GM23248 (cell line): ENCODE measurements at regions not wholly inside any gene's neighbourhood (a gene's known extent, or its start where the extent isn't known, plus 50 kb on each side); places are given as distances from the start of the nearest gene placed in this dataset.
"Not testable (repeated sequence)": the region's sequence is repeated elsewhere in the genome, so short reads cannot be mapped to it uniquely, and the experiment has no call there.

Source experiments
- DNase-seq: peaks from one replicate; pipeline ENCODE4 v3.0.0-alpha.2; 2015
- H2AFZ ChIP-seq: fragments of 200-600 bp; sonication (generic); 2 replicates; pipeline ENCODE4 v1.6.1; 2016; ENCODE audit warnings: antibody characterized with exemption
- H3F3A ChIP-seq: fragments of 200-600 bp; sonication (generic); 2 replicates; pipeline ENCODE4 v1.6.1; 2016; ENCODE audit warnings: mild to moderate bottlenecking, antibody characterized with exemption, mixed run types; ENCODE audit not compliant: insufficient read depth
- H3K27ac ChIP-seq: fragments of 200-600 bp; sonication (generic); 2 replicates; pipeline ENCODE4 v1.5.1; 2016; ENCODE audit warnings: mild to moderate bottlenecking
- H3K27me3 ChIP-seq: fragments of 200-600 bp; sonication (generic); replicated peaks from 2 replicates; pipeline ENCODE4 v1.6.1; 2016; ENCODE audit warnings: mild to moderate bottlenecking; ENCODE audit not compliant: insufficient read depth
- H3K36me3 ChIP-seq: fragments of 200-600 bp; sonication (generic); 2 replicates; pipeline ENCODE4 v1.6.1; 2016; ENCODE audit warnings: low read depth, mild to moderate bottlenecking
- H3K4me1 ChIP-seq: fragments of 200-600 bp; sonication (generic); 2 replicates; pipeline ENCODE4 v1.6.1; 2016; ENCODE audit warnings: mild to moderate bottlenecking; ENCODE audit not compliant: insufficient read depth
- H3K4me2 ChIP-seq: fragments of 200-600 bp; sonication (generic); one replicate; pipeline ENCODE4 v1.6.1; 2016; ENCODE audit warnings: mild to moderate bottlenecking; ENCODE audit not compliant: unreplicated experiment
- H3K4me3 ChIP-seq: fragments of 200-600 bp; sonication (generic); 2 replicates; pipeline ENCODE4 v1.5.1; 2016; ENCODE audit warnings: mild to moderate bottlenecking
- H3K79me2 ChIP-seq: fragments of 200-600 bp; sonication (generic); 2 replicates; pipeline ENCODE4 v1.6.1; 2016; ENCODE audit warnings: mild to moderate bottlenecking; ENCODE audit not compliant: insufficient read depth
- H3K9ac ChIP-seq: fragments of 200-600 bp; sonication (generic); 2 replicates; pipeline ENCODE4 v1.6.1; 2016; ENCODE audit warnings: mild to moderate bottlenecking
- H3K9me2 ChIP-seq: fragments of 200-600 bp; sonication (generic); 2 replicates; pipeline ENCODE4 v1.6.1; 2016; ENCODE audit warnings: mixed run types, mild to moderate bottlenecking, moderate library complexity; ENCODE audit not compliant: insufficient read depth
- H3K9me3 ChIP-seq: fragments of 200-600 bp; sonication (generic); one replicate; pipeline ENCODE4 v1.6.1; 2017; ENCODE audit warnings: low read depth
- H4K20me1 ChIP-seq: fragments of 200-600 bp; sonication (generic); 2 replicates; pipeline ENCODE4 v1.6.0; 2016; ENCODE audit not compliant: insufficient read depth
- EZH2 ChIP-seq: fragments of 200-600 bp; sonication (generic); IDR thresholded peaks from 2 replicates; pipeline ENCODE4 v1.6.1; 2018; ENCODE audit warnings: antibody characterized with exemption, mild to moderate bottlenecking; ENCODE audit not compliant: insufficient read depth, poor library complexity, severe bottlenecking
- EZH2phosphoT487 ChIP-seq: fragments of 200-600 bp; sonication (generic); IDR thresholded peaks from 2 replicates; pipeline ENCODE4 v1.6.1; 2018; ENCODE audit warnings: antibody characterized with exemption, moderate library complexity, mild to moderate bottlenecking, low read depth; ENCODE audit not compliant: insufficient read depth
- WGBS, 2 experiments: methylation state at CpG; one replicate each; pipeline ENCODE4 v1.1.6; 2015 to 2017; ENCODE audit warnings: low lambda C conversion rate in 2 of 2, low coverage in 1 of 2; ENCODE audit errors: missing lambda C conversion rate in 2 of 2; 5-methylcytosine and 5-hydroxymethylcytosine counted together
- in situ Hi-C: fragments of 300-500 bp; cut with MboI; formaldehyde crosslinking; loops from 2 replicates; pipeline ENCODE4 v1.15.0; 2020

- H3K9ac ChIP-seq, H3K27ac ChIP-seq, in situ Hi-C loops, H3K27me3 ChIP-seq, H3K4me1 ChIP-seq, H3K9me2 ChIP-seq, H2AFZ ChIP-seq, H3K79me2 ChIP-seq, DNase-seq, H3K4me2 ChIP-seq, H3F3A ChIP-seq, H3K4me3 ChIP-seq, H3K36me3 ChIP-seq, H3K9me3 ChIP-seq, H4K20me1 ChIP-seq: not testable (repeated sequence)
- WGBS, 2 experiments = 72 to 83% methylated on average over 1 of the region's 1 CpG
Measured at GRCh38 chr6:82100763-82101162, 146.8 kb downstream of the IBTK start.

GRCh38 chr6:82097676-82098075 is 149.9 kb downstream of the IBTK start:
- in situ Hi-C loops = no loop called here
- Histone ChIP-seq H3K4me2 (no peak overlapping the region), H3K4me3 (no peak overlapping the region), H3K9ac (no peak overlapping the region), H3K27ac (no peak overlapping the region), H2AFZ (no peak overlapping the region), H3F3A (no peaks in the 10 kb centered on the region), H4K20me1 (no peaks in the 10 kb centered on the region), H3K9me2 (no peaks in the 10 kb centered on the region), H3K9me3 (no peaks in the 10 kb centered on the region), H3K36me3 (no peaks in the 10 kb centered on the region), H3K79me2 (no peaks in the 10 kb centered on the region), H3K4me1 (no peaks in the 10 kb centered on the region), H3K27me3 (no peaks in the 10 kb centered on the region)
- TF ChIP-seq EZH2 (no peak), EZH2phosphoT487 (no peak)
- DNase-seq = no peak
- 73 to 85% methylated on average over 2 of the region's 2 CpGs for WGBS, 2 experiments

- Histone ChIP-seq H3K4me1 (no peaks in the 10 kb centered on the region), H4K20me1 (no peaks in the 10 kb centered on the region), H3K36me3 (no peaks in the 10 kb centered on the region), H3K4me3 (no peak overlapping the region), H3K4me2 (no peak overlapping the region), H3K9me2 (no peaks in the 10 kb centered on the region), H3F3A (no peaks in the 10 kb centered on the region), H3K9me3 (no peaks in the 10 kb centered on the region), H3K27me3 (no peaks in the 10 kb centered on the region), H3K9ac (no peak overlapping the region), H3K27ac (no peak overlapping the region), H2AFZ (no peak overlapping the region), H3K79me2 (no peaks in the 10 kb centered on the region)
- TF ChIP-seq EZH2 (no peak), EZH2phosphoT487 (no peak)
- in situ Hi-C loops = no loop called here
- 71 to 80% methylated on average over 5 of the region's 5 CpGs for WGBS, 2 experiments
- DNase-seq = no peak
Measured at GRCh38 chr6:82095091-82095490, 152.5 kb downstream of the IBTK start.

GRCh38 chr6:82094166-82094806 is 153.3 kb downstream of the IBTK start:
- no peak overlapping the region for H3K4me3 ChIP-seq
- DNase-seq = no peak
- 71 to 73% methylated on average over 4 of the region's 4 CpGs for WGBS, 2 experiments
- H2AFZ ChIP-seq = no peak overlapping the region
- no peaks in the 10 kb centered on the region for H3F3A ChIP-seq
- no peaks in the 10 kb centered on the region for H3K4me1 ChIP-seq
- no peaks in the 10 kb centered on the region for H3K79me2 ChIP-seq
- H3K9me3 ChIP-seq = no peaks in the 10 kb centered on the region
- H3K9ac ChIP-seq = no peak overlapping the region
- H3K9me2 ChIP-seq = no peaks in the 10 kb centered on the region
- H3K27ac ChIP-seq = no peak overlapping the region
- no peaks in the 10 kb centered on the region for H4K20me1 ChIP-seq
- in situ Hi-C loops = no loop called here
- TF ChIP-seq EZH2 (no peak), EZH2phosphoT487 (no peak)
- no peak overlapping the region for H3K4me2 ChIP-seq
- H3K36me3 ChIP-seq = no peaks in the 10 kb centered on the region
- H3K27me3 ChIP-seq = no peaks in the 10 kb centered on the region
